A549 (cell line): ENCODE measurements at regions not wholly inside any gene's neighbourhood (a gene's known extent, or its start where the extent isn't known, plus 50 kb on each side); places are given as distances from the start of the nearest gene placed in this dataset.

Experiments used
- ATAC-seq, 2 experiments: fragments of 200-7000 bp in 1 of 2; fragments of >200 bp in 1 of 2; cut with Nextera tagmentation in 1 of 2; cut with Tn5 transposase in 1 of 2; 3 replicates each; pipeline versions ENCODE4 v1.8.0 to v1.9.1; 2018 to 2020; ENCODE audit warnings: mild to moderate bottlenecking in 1 of 2, moderate library complexity in 1 of 2
- CTCF ChIA-PET: fragments of 300-600 bp; sonication (Branson Sonifier 250); formaldehyde crosslinking; extraction: SDS; loops from one replicate; lab custom pipeline; 2021; ENCODE audit warnings: antibody characterized with exemption, inconsistent platforms; lab: Yijun Ruan, JAX
- POLR2A ChIA-PET: fragments of 350-600 bp; formaldehyde crosslinking; extraction: SDS; loops from one replicate; lab custom pipeline; 2021; ENCODE audit warnings: antibody characterized with exemption, inconsistent platforms; lab: Yijun Ruan, JAX
- DNase-seq, 2 experiments: peaks; one replicate each; pipeline versions ENCODE4 v3.0.0 to v3.0.0-alpha.2; 2011 to 2016; ENCODE audit warnings: low read depth in 1 of 2, low spot score in 1 of 2
- FAIRE-seq: peaks from 2 replicates; lab custom pipeline; 2011; peaks lifted over from hg19 to GRCh38; lab: Jason Lieb, UNC
- H3K27ac ChIP-seq, 2 experiments: fragments of >200 bp; sonication (Bioruptor Twin); formaldehyde crosslinking; 3 replicates each; pipeline ENCODE4 v1.5.1; 2016 to 2017
- H3K4me1 ChIP-seq: fragments of >200 bp; sonication (Bioruptor Twin); formaldehyde crosslinking; 3 replicates; pipeline ENCODE4 v1.6.1; 2016
- H3K4me2 ChIP-seq: fragments of >200 bp; sonication (Bioruptor Twin); formaldehyde crosslinking; 3 replicates; pipeline ENCODE4 v1.6.1; 2016
- H3K4me3 ChIP-seq: fragments of >200 bp; sonication (Bioruptor Twin); formaldehyde crosslinking; 3 replicates; pipeline ENCODE4 v1.5.1; 2016
- H3K9me3 ChIP-seq: fragments of >200 bp; sonication (Bioruptor Twin); formaldehyde crosslinking; 3 replicates; pipeline ENCODE4 v1.6.1; 2016
- BCL3 ChIP-seq: fragments of >200 bp; sonication (Bioruptor Twin); formaldehyde crosslinking; IDR thresholded peaks from 3 replicates; pipeline ENCODE4 v1.6.1; 2016
- CHD4 ChIP-seq: fragments of 200-600 bp; sonication (generic); IDR thresholded peaks from 2 replicates; pipeline ENCODE4 v1.6.1; 2016; ENCODE audit warnings: antibody characterized with exemption, mild to moderate bottlenecking, borderline replicate concordance
- ELK1 ChIP-seq: fragments of 150-350 bp; IDR thresholded peaks from 2 replicates; pipeline ENCODE4 v1.6.1; 2014; ENCODE audit warnings: low read depth, mild to moderate bottlenecking, low read length
- ESRRA ChIP-seq: fragments of 150-350 bp; IDR thresholded peaks from 2 replicates; pipeline ENCODE4 v1.6.1; 2014; ENCODE audit warnings: mild to moderate bottlenecking, low read length, borderline replicate concordance
- FOSB ChIP-seq: fragments of 250-450 bp; sonication (Bioruptor Pico); IDR thresholded peaks from 2 replicates; pipeline ENCODE4 v1.5.0; 2020; ENCODE audit warnings: mild to moderate bottlenecking, moderate library complexity
- FOXS1 ChIP-seq: fragments of 250-450 bp; sonication (Bioruptor Pico); IDR thresholded peaks from 2 replicates; pipeline ENCODE4 v1.5.0; 2020; ENCODE audit warnings: mild to moderate bottlenecking, moderate library complexity
- HDAC2 ChIP-seq: fragments of 200-600 bp; sonication (generic); IDR thresholded peaks from 2 replicates; pipeline ENCODE4 v1.6.1; 2016
- HEYL ChIP-seq: fragments of 250-450 bp; sonication (Bioruptor Pico); IDR thresholded peaks from 2 replicates; pipeline ENCODE4 v1.8.0; 2021; ENCODE audit warnings: mild to moderate bottlenecking, moderate library complexity
- HMGXB4 ChIP-seq: fragments of 250-450 bp; sonication (Bioruptor Pico); IDR thresholded peaks from 2 replicates; pipeline ENCODE4 v1.5.0; 2021; ENCODE audit warnings: mild to moderate bottlenecking, moderate library complexity, borderline replicate concordance
- JUNB ChIP-seq: fragments of >200 bp; sonication (Bioruptor Twin); formaldehyde crosslinking; IDR thresholded peaks from 2 replicates; pipeline ENCODE4 v1.6.1; 2016
- KDM5A ChIP-seq: fragments of 200-600 bp; sonication (generic); IDR thresholded peaks from 2 replicates; pipeline ENCODE4 v1.6.1; 2016; ENCODE audit warnings: antibody characterized with exemption, mild to moderate bottlenecking
- MAFK ChIP-seq: fragments of 450-650 bp; IDR thresholded peaks from 2 replicates; pipeline ENCODE4 v1.6.1; 2014; ENCODE audit not compliant: partially characterized antibody
- MAX ChIP-seq: IDR thresholded peaks from 2 replicates; pipeline ENCODE4 v1.6.1; 2012
- MAZ ChIP-seq: fragments of 150-350 bp; IDR thresholded peaks from 2 replicates; pipeline ENCODE4 v1.6.1; 2014; ENCODE audit warnings: antibody characterized with exemption, low read depth, low read length, borderline replicate concordance
- NPAS2 ChIP-seq: fragments of 250-450 bp; sonication (Bioruptor Pico); IDR thresholded peaks from 2 replicates; pipeline ENCODE4 v1.8.0; 2022; ENCODE audit warnings: mild to moderate bottlenecking, moderate library complexity, borderline replicate concordance
- NR3C1 ChIP-seq: fragments of >200 bp; sonication (Bioruptor Twin); formaldehyde crosslinking; IDR thresholded peaks from 3 replicates; pipeline ENCODE4 v1.6.1; 2017
- RAD21 ChIP-seq, 2 experiments: fragments of >200 bp in 1 of 2; sonication (Bioruptor Twin) in 1 of 2; formaldehyde crosslinking in 1 of 2; IDR thresholded peaks in 1 of 2; conservative IDR thresholded peaks in 1 of 2; 2 replicates in 1 of 2; 3 replicates in 1 of 2; pipeline ENCODE4 v1.6.1; 2012 to 2018; ENCODE audit warnings: inconsistent platforms in 1 of 2
- RFX5 ChIP-seq: fragments of 450-650 bp; IDR thresholded peaks from 2 replicates; pipeline ENCODE4 v1.7.1; 2014; ENCODE audit warnings: antibody characterized with exemption, mild to moderate bottlenecking, moderate library complexity
- SREBF2 ChIP-seq: fragments of 450-650 bp; IDR thresholded peaks from 2 replicates; pipeline ENCODE4 v1.6.1; 2014; ENCODE audit warnings: mild to moderate bottlenecking, moderate library complexity
- TFCP2L1 ChIP-seq: fragments of 250-450 bp; sonication (Bioruptor Pico); IDR thresholded peaks from 2 replicates; pipeline ENCODE4 v1.5.0; 2021; ENCODE audit warnings: mild to moderate bottlenecking
- TP53 ChIP-seq: fragments of 250-450 bp; sonication (Bioruptor Pico); IDR thresholded peaks from 2 replicates; pipeline ENCODE4 v1.5.0; 2021; ENCODE audit warnings: mild to moderate bottlenecking, moderate library complexity
- ZC3H11A ChIP-seq: fragments of 450-650 bp; IDR thresholded peaks from 2 replicates; pipeline ENCODE4 v1.6.1; 2014; ENCODE audit warnings: antibody characterized with exemption, mild to moderate bottlenecking
- ZNF302 ChIP-seq: fragments of 250-450 bp; sonication (Bioruptor Pico); IDR thresholded peaks from 2 replicates; pipeline ENCODE4 v1.9.0; 2021; ENCODE audit warnings: inconsistent platforms, mild to moderate bottlenecking, moderate library complexity
- ZSCAN20 ChIP-seq: fragments of 250-450 bp; sonication (Bioruptor Pico); IDR thresholded peaks from 2 replicates; pipeline ENCODE4 v1.8.0; 2022; ENCODE audit warnings: mild to moderate bottlenecking, moderate library complexity
- WGBS: methylation state at CpG from one replicate; pipeline ENCODE4 v1.1.6; 2017; ENCODE audit errors: missing lambda C conversion rate; 5-methylcytosine and 5-hydroxymethylcytosine counted together

- Histone ChIP-seq H3K27ac (no peak overlapping the region), H3K4me3 (no peak overlapping the region), H3K4me2 (no peak overlapping the region), H3K4me1 (no peaks in the 10 kb centered on the region), H3K9me3 (peaks cover 52% of the 10 kb centered on the region)
- DNase-seq (no peak), FAIRE-seq (no peak), ATAC-seq (no peak)
- TF ChIP-seq TP53 (no peak), FOSB (no peak), KDM5A (no peak), NPAS2 (CRISPR knock-in tag) (no peak), RFX5 (no peak), HMGXB4 (CRISPR knock-in tag) (no peak), MAFK (no peak), HDAC2 (no peak), ELK1 (no peak), TFCP2L1 (CRISPR knock-in tag) (no peak), ZC3H11A (no peak), ZSCAN20 (CRISPR knock-in tag) (no peak), CHD4 (no peak), BCL3 (no peak), RAD21 (conservative IDR thresholded peaks at IDR 0.05 in 1 of 2, IDR thresholded peaks at IDR 0.05 in 1 of 2) (no peak), FOXS1 (CRISPR knock-in tag) (no peak), NR3C1 (no peak), HEYL (CRISPR knock-in tag) (no peak), MAX (no peak)
- ChIA-PET POLR2A (no interaction called here), CTCF (interaction anchor here (1.3 kb wide), 1 partner anchor 21 kb away, joined by 4 read pairs; no protein-coding TSS in a partner anchor)
Observed at GRCh38 chr12:46050805-46051204, 60.4 kb upstream of the SCAF11 start.

- Histone ChIP-seq H3K4me2 (no peak overlapping the region), H3K4me3 (no peak overlapping the region), H3K4me1 (no peaks in the 10 kb centered on the region), H3K9me3 (peaks cover 54% of the 10 kb centered on the region)
- FAIRE-seq (no peak), DNase-seq (no peak)
- POLR2A ChIA-PET = no interaction called here
- no peak for TF ChIP-seq ESRRA
- TF ChIP-seq SREBF2 = no peak
- TF ChIP-seq TP53 = no peak
- no peak for TF ChIP-seq NPAS2 (CRISPR knock-in tag)
- no peak for TF ChIP-seq ELK1
- TF ChIP-seq FOXS1 (CRISPR knock-in tag) = no peak
- TF ChIP-seq JUNB = no peak
- TF ChIP-seq MAFK = no peak
- TF ChIP-seq RAD21 (conservative IDR thresholded peaks at IDR 0.05 in 1 of 2, IDR thresholded peaks at IDR 0.05 in 1 of 2) = no peak
- no peak for TF ChIP-seq ZNF302 (CRISPR knock-in tag)
- TF ChIP-seq MAZ = no peak
- TF ChIP-seq, all 56 proteins: peak for 0
- 35% methylated on average over 2 of the region's 2 CpGs for WGBS
- no peak overlapping the region for H3K27ac ChIP-seq
- ATAC-seq = no peak
- CTCF ChIA-PET = interaction anchor here (0.6 to 1.3 kb wide), 2 partner anchors 22 to 526 kb away, joined by 3 to 4 read pairs; no protein-coding TSS in a partner anchor
Observed at GRCh38 chr12:46049665-46050064, 59.3 kb upstream of the SCAF11 start.
